ENCODE measurements at regions not wholly inside any gene's neighbourhood (a gene's known extent, or its start where the extent isn't known, plus 50 kb on each side); places are given as distances from the start of the nearest gene placed in this dataset.

- no peaks in the 10 kb centered on the region for H3K79me2 ChIP-seq (ENCODE audit: low read depth)
- H3K27me3 ChIP-seq (ENCODE audit: insufficient read depth, low read depth), result peaks cover 47% of the 10 kb centered on the region
- no peak for TF ChIP-seq EZH2 (IDR thresholded peaks at IDR 0.05; ENCODE audit: low read depth)
- no peak for TF ChIP-seq CTCF (conservative IDR thresholded peaks at IDR 0.05)
- no peaks in the 10 kb centered on the region for H3K36me3 ChIP-seq (ENCODE audit: low read depth)
- H4K20me1 ChIP-seq (ENCODE audit: insufficient read depth), result no peaks in the 10 kb centered on the region
- no peak overlapping the region for H3K4me3 ChIP-seq
- no peaks in the 10 kb centered on the region for H3F3A ChIP-seq (ENCODE audit: insufficient read depth, low read depth)
- H3K27ac ChIP-seq, result no peak overlapping the region
- CTCF ChIA-PET, result no interaction called here
- H3K4me2 ChIP-seq, result no peak overlapping the region
- H3K9me3 ChIP-seq (ENCODE audit: insufficient read depth, low read depth), result no peaks in the 10 kb centered on the region
- H3K9me2 ChIP-seq (ENCODE audit: insufficient read depth), result no peaks in the 10 kb centered on the region
- H2AFZ ChIP-seq, result no peak overlapping the region
- intact Hi-C loops (cut with micrococcal nuclease; ENCODE audit: unreplicated experiment), result no loop called here
- BruUV-seq (replicated peaks), result no TSS peak
- DNase-seq, result no peak
- POLR2A ChIA-PET (ENCODE audit: unreplicated experiment), result no interaction called here
- no peaks in the 10 kb centered on the region for H3K4me1 ChIP-seq (replicated peaks; ENCODE audit: insufficient read depth)
Measured at GRCh38 chr17:77854759-77855745, 103.5 kb upstream of the TNRC6C start.

DNA sequence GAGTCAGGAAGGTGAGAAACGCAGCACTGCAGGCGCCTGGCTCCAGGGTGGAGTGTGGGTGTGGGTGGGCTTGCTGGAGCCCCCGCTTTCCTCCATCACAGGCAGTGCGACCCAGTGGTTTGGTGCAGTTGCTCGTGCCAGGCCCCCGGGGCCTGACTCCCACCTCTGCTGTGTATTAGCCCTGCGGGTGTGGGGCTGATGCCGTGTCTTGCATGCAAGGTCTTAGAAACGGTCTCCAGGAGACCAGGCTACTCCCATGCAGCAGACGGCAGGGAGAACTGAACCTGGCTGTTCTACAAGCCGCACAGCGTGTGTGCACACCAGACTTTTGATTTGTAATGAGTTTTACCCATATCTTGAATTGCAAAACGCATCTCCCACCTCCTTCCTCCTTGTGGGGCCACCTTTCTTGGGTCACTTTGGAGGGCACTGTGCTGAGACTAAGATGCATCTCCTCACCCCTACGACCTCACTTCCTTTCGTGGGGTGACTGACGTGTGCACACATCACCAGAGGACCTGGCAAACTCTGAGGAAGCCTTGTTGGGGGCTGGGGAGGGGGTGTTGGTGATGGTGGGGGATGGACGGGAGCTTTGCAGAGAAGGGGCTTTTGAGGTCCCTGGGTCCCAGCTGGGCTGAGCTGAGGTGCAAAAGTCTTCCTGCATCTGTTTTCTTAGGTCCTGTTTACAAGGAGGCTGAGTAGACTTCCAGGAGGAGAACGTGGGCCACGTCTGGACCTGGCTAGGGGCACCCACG is 101.8 kb upstream of the TNRC6C start:
- no TSS peak for BruUV-seq (replicated peaks)
- intact Hi-C loops (cut with micrococcal nuclease; ENCODE audit: unreplicated experiment), result no loop called here
- CTCF ChIA-PET, result no interaction called here

DNA sequence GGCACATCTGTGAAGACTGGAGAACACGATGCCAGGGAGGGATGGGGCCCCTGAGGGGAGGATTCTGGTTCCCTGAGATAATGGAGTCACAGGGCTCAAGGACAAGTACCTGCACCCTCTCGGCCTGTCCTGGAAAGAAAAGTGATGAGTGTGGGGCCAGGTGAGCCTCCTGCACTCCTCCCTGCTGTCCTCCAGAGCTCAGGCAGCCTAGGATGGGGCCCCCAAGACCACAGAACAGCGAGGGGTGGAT is 101.3 kb upstream of the TNRC6C start:
- TF ChIP-seq CTCF (conservative IDR thresholded peaks at IDR 0.05), result no peak
- H3F3A ChIP-seq (ENCODE audit: insufficient read depth, low read depth), result no peaks in the 10 kb centered on the region
- no peaks in the 10 kb centered on the region for H3K9me2 ChIP-seq (ENCODE audit: insufficient read depth)
- peaks cover 47% of the 10 kb centered on the region for H3K27me3 ChIP-seq (ENCODE audit: insufficient read depth, low read depth)
- no peaks in the 10 kb centered on the region for H3K36me3 ChIP-seq (ENCODE audit: low read depth)
- H3K4me3 ChIP-seq, result no peak overlapping the region
- no peak overlapping the region for H3K27ac ChIP-seq
- no peak for DNase-seq
- H3K79me2 ChIP-seq (ENCODE audit: low read depth), result no peaks in the 10 kb centered on the region
- H3K4me2 ChIP-seq, result no peak overlapping the region
- ChIA-PET POLR2A (ENCODE audit: unreplicated experiment) (no interaction called here), CTCF (no interaction called here)
- H2AFZ ChIP-seq, result no peak overlapping the region
- no TSS peak for BruUV-seq (replicated peaks)
- H3K9me3 ChIP-seq (ENCODE audit: insufficient read depth, low read depth), result no peaks in the 10 kb centered on the region
- intact Hi-C loops (cut with micrococcal nuclease; ENCODE audit: unreplicated experiment), result no loop called here
- H3K4me1 ChIP-seq (replicated peaks; ENCODE audit: insufficient read depth), result no peaks in the 10 kb centered on the region
- no peaks in the 10 kb centered on the region for H4K20me1 ChIP-seq (ENCODE audit: insufficient read depth)

More for the DNA sequence above, 101.8 kb upstream of the TNRC6C start:
- Histone ChIP-seq H3K36me3 (ENCODE audit: low read depth) (no peaks in the 10 kb centered on the region), H3K79me2 (ENCODE audit: low read depth) (no peaks in the 10 kb centered on the region), H3K4me3 (no peak overlapping the region), H3K27ac (no peak overlapping the region), H2AFZ (no peak overlapping the region), H3K4me2 (no peak overlapping the region), H4K20me1 (ENCODE audit: insufficient read depth) (no peaks in the 10 kb centered on the region), H3K9me3 (ENCODE audit: insufficient read depth, low read depth) (no peaks in the 10 kb centered on the region), H3K4me1 (replicated peaks; ENCODE audit: insufficient read depth) (no peaks in the 10 kb centered on the region), H3K9me2 (ENCODE audit: insufficient read depth) (no peaks in the 10 kb centered on the region), H3K27me3 (ENCODE audit: insufficient read depth, low read depth) (peaks cover 49% of the 10 kb centered on the region), H3F3A (ENCODE audit: insufficient read depth, low read depth) (no peaks in the 10 kb centered on the region)
- no peak for DNase-seq
- TF ChIP-seq EZH2 (IDR thresholded peaks at IDR 0.05; ENCODE audit: low read depth) (no peak), CTCF (conservative IDR thresholded peaks at IDR 0.05) (no peak)
- POLR2A ChIA-PET (ENCODE audit: unreplicated experiment), result no interaction called here
